IMR-90 (cell line): ENCODE measurements at regions not wholly inside any gene's neighbourhood (a gene's known extent, or its start where the extent isn't known, plus 50 kb on each side); places are given as distances from the start of the nearest gene placed in this dataset.

Experiments used
- ATAC-seq: fragments of 200-7000 bp; cut with Tn5 transposase; 2 replicates; pipeline ENCODE4 v1.9.1; 2020; ENCODE audit warnings: low read depth, mild to moderate bottlenecking, moderate library complexity
- BruUV-seq: library from RNA; stranded (reverse); fragments of 400-500 nt; replicated peaks from 2 replicates; lab custom pipeline; 2021; lab: Mats Ljungman, UMichigan
- CTCF ChIA-PET: fragments of 300-600 bp; formaldehyde crosslinking; extraction: SDS; loops from one replicate; lab custom pipeline; 2021; ENCODE audit warnings: antibody characterized with exemption; lab: Yijun Ruan, JAX
- POLR2A ChIA-PET: fragments of 300-600 bp; sonication (Branson Sonifier 250); formaldehyde crosslinking; loops from one replicate; lab custom pipeline; 2022; ENCODE audit warnings: antibody characterized with exemption; ENCODE audit not compliant: unreplicated experiment; lab: Charles Lee
- DNase-seq: peaks from one replicate; pipeline ENCODE4 v3.0.0; 2013
- H2AFZ ChIP-seq: replicated peaks from 2 replicates; pipeline ENCODE3; 2013; ENCODE audit warnings: low read length, mild to moderate bottlenecking; ENCODE audit not compliant: poor library complexity
- H2AK5ac ChIP-seq: 2 replicates; pipeline ENCODE4 v1.6.1; 2013; ENCODE audit warnings: low read depth, low read length, inconsistent platforms
- H2AK9ac ChIP-seq: replicated peaks from 2 replicates; pipeline ENCODE3; 2013; ENCODE audit warnings: mild to moderate bottlenecking, low read depth, low read length, moderate library complexity; ENCODE audit not compliant: poor library complexity
- H2BK120ac ChIP-seq: 2 replicates; pipeline ENCODE4 v1.6.1; 2013; ENCODE audit warnings: low read depth, low read length, inconsistent platforms
- H2BK15ac ChIP-seq: 3 replicates; pipeline ENCODE4 v1.6.1; 2013; ENCODE audit warnings: low read depth, low read length, inconsistent platforms
- H2BK20ac ChIP-seq: 2 replicates; pipeline ENCODE4 v1.6.1; 2013; ENCODE audit warnings: low read depth, mild to moderate bottlenecking, inconsistent platforms, low read length, moderate library complexity
- H2BK5ac ChIP-seq: 2 replicates; pipeline ENCODE4 v1.6.1; 2013; ENCODE audit warnings: mild to moderate bottlenecking, low read depth, low read length, inconsistent platforms; ENCODE audit not compliant: poor library complexity, severe bottlenecking
- H3K14ac ChIP-seq: replicated peaks from 2 replicates; pipeline ENCODE4 v1.6.1; 2013; ENCODE audit warnings: low read depth, low read length, inconsistent platforms
- H3K18ac ChIP-seq: 2 replicates; pipeline ENCODE4 v1.6.1; 2013; ENCODE audit warnings: low read depth, low read length, control low read depth
- H3K23ac ChIP-seq: 2 replicates; pipeline ENCODE4 v1.6.1; 2013; ENCODE audit warnings: low read depth, low read length, inconsistent platforms
- H3K27ac ChIP-seq: 2 replicates; pipeline ENCODE4 v1.5.1; 2013; ENCODE audit warnings: mild to moderate bottlenecking, control low read depth, low read length; ENCODE audit not compliant: insufficient read depth
- H3K27me3 ChIP-seq: 2 replicates; pipeline ENCODE4 v1.6.1; 2013; ENCODE audit warnings: low read length; ENCODE audit not compliant: control insufficient read depth, insufficient read depth
- H3K36me3 ChIP-seq: 2 replicates; pipeline ENCODE4 v1.6.1; 2013; ENCODE audit warnings: low read length, mixed read lengths; ENCODE audit not compliant: control insufficient read depth, insufficient read depth
- H3K4ac ChIP-seq: 2 replicates; pipeline ENCODE4 v1.6.1; 2013; ENCODE audit warnings: low read depth, low read length, inconsistent platforms
- H3K4me1 ChIP-seq: 2 replicates; pipeline ENCODE4 v1.6.1; 2013; ENCODE audit warnings: low read length, mixed read lengths; ENCODE audit not compliant: control insufficient read depth, insufficient read depth
- H3K4me2 ChIP-seq: 2 replicates; pipeline ENCODE4 v1.6.1; 2013; ENCODE audit warnings: low read depth, mild to moderate bottlenecking, control low read depth, low read length, moderate library complexity
- H3K4me3 ChIP-seq: 2 replicates; pipeline ENCODE4 v1.5.1; 2013; ENCODE audit warnings: low read depth, mild to moderate bottlenecking, control low read depth, low read length, moderate library complexity; ENCODE audit not compliant: insufficient read depth
- H3K56ac ChIP-seq: 2 replicates; pipeline ENCODE4 v1.6.1; 2013; ENCODE audit warnings: low read length, inconsistent platforms; ENCODE audit not compliant: insufficient read depth; ENCODE audit errors: extremely low read depth
- H3K79me1 ChIP-seq, 2 experiments: 2 replicates each; pipeline ENCODE4 v1.6.1; 2013; ENCODE audit warnings: low read length in 2 of 2, inconsistent platforms in 1 of 2, low read depth in 1 of 2
- H3K9ac ChIP-seq: 2 replicates; pipeline ENCODE4 v1.6.1; 2013; ENCODE audit warnings: low read depth, low read length, control low read depth
- H3K9me1 ChIP-seq: 2 replicates; pipeline ENCODE4 v1.6.1; 2013; ENCODE audit warnings: low read length, inconsistent platforms; ENCODE audit not compliant: insufficient read depth
- H3K9me3 ChIP-seq: 2 replicates; pipeline ENCODE4 v1.6.1; 2013; ENCODE audit warnings: low read length; ENCODE audit not compliant: control insufficient read depth, insufficient read depth
- H4K20me1 ChIP-seq: 2 replicates; pipeline ENCODE4 v1.6.1; 2013; ENCODE audit warnings: low read length, inconsistent platforms; ENCODE audit not compliant: insufficient read depth
- H4K5ac ChIP-seq: 2 replicates; pipeline ENCODE4 v1.6.1; 2013; ENCODE audit warnings: mild to moderate bottlenecking, low read depth, low read length, control low read depth
- H4K8ac ChIP-seq, 2 experiments: 2 replicates each; pipeline ENCODE4 v1.6.1; 2013; ENCODE audit warnings: low read depth in 2 of 2, low read length in 2 of 2, control low read depth in 1 of 2, inconsistent platforms in 1 of 2
- H4K91ac ChIP-seq: 2 replicates; pipeline ENCODE4 v1.6.1; 2013; ENCODE audit warnings: low read depth, low read length, inconsistent platforms; ENCODE audit not compliant: insufficient read depth
- BHLHE40 ChIP-seq: fragments of 150-350 bp; IDR thresholded peaks from 2 replicates; pipeline ENCODE4 v1.6.1; 2016; ENCODE audit warnings: mild to moderate bottlenecking, low read depth, low read length
- CEBPB ChIP-seq: IDR thresholded peaks from 2 replicates; pipeline ENCODE4 v1.6.1; 2012; ENCODE audit warnings: low read depth, low read length, improper control_type of control experiment
- CHD1 ChIP-seq: IDR thresholded peaks from 2 replicates; pipeline ENCODE4 v1.6.1; 2012; ENCODE audit warnings: low read depth, low read length, improper control_type of control experiment
- ELK1 ChIP-seq: fragments of 150-350 bp; IDR thresholded peaks from 2 replicates; pipeline ENCODE4 v1.6.1; 2016; ENCODE audit warnings: low read depth, mild to moderate bottlenecking, low read length, moderate library complexity, borderline replicate concordance
- FOS ChIP-seq: fragments of 150-350 bp; IDR thresholded peaks from 2 replicates; pipeline ENCODE4 v1.6.1; 2016; ENCODE audit warnings: low read depth, low read length
- MAFK ChIP-seq: IDR thresholded peaks from 2 replicates; pipeline ENCODE4 v1.6.1; 2012; ENCODE audit warnings: low read depth, low read length, improper control_type of control experiment
- MAZ ChIP-seq: IDR thresholded peaks from 2 replicates; pipeline ENCODE4 v1.6.1; 2012; ENCODE audit warnings: low read depth, mild to moderate bottlenecking, low read length, improper control_type of control experiment, moderate library complexity, borderline replicate concordance
- MXI1 ChIP-seq: IDR thresholded peaks from 2 replicates; pipeline ENCODE4 v1.6.1; 2012; ENCODE audit warnings: low read depth, mild to moderate bottlenecking, low read length, moderate library complexity, borderline replicate concordance
- NFE2L2 ChIP-seq: fragments of 150-350 bp; IDR thresholded peaks from 2 replicates; pipeline ENCODE4 v1.6.1; 2016; ENCODE audit warnings: low read depth, mild to moderate bottlenecking, low read length
- POLR2A ChIP-seq: IDR thresholded peaks from 2 replicates; pipeline ENCODE4 v1.6.1; 2012; ENCODE audit warnings: mild to moderate bottlenecking, low read depth, low read length
- RAD21 ChIP-seq: IDR thresholded peaks from 2 replicates; pipeline ENCODE4 v1.6.1; 2012; ENCODE audit warnings: low read length, improper control_type of control experiment
- RCOR1 ChIP-seq: IDR thresholded peaks from 2 replicates; pipeline ENCODE4 v1.6.1; 2012; ENCODE audit warnings: mild to moderate bottlenecking, low read length, improper control_type of control experiment; ENCODE audit not compliant: insufficient replicate concordance
- RFX5 ChIP-seq: IDR thresholded peaks from 2 replicates; pipeline ENCODE4 v1.8.0; 2012; ENCODE audit warnings: low read depth, mild to moderate bottlenecking, low read length, moderate library complexity
- SMC3 ChIP-seq: fragments of 150-350 bp; IDR thresholded peaks from 2 replicates; pipeline ENCODE4 v1.6.1; 2016; ENCODE audit warnings: low read depth, mild to moderate bottlenecking, antibody characterized with exemption, low read length, moderate library complexity
- USF2 ChIP-seq: fragments of 150-350 bp; IDR thresholded peaks from 2 replicates; pipeline ENCODE4 v1.6.1; 2017; ENCODE audit warnings: mild to moderate bottlenecking, antibody characterized with exemption, low read length, low read depth
- WGBS, 2 experiments: methylation state at CpG; one replicate each; pipeline versions ENCODE4 v1.1.5 to v1.1.7; 2013; ENCODE audit warnings: missing lambda C conversion rate in 2 of 2; ENCODE audit not compliant: insufficient read length in 1 of 2; ENCODE audit errors: extremely low coverage in 2 of 2; 5-methylcytosine and 5-hydroxymethylcytosine counted together
- dilution Hi-C: fragments of 300-500 bp; cut with HindIII; formaldehyde crosslinking; loops from one replicate; pipeline ENCODE4 v1.14.3; 2018; ENCODE audit warnings: low sequenced_read_pairs; ENCODE audit not compliant: unreplicated experiment
- in situ Hi-C: fragments of 300-500 bp; cut with MboI; formaldehyde crosslinking; loops from 3 replicates; pipeline ENCODE4 v1.14.3; 2019; ENCODE audit warnings: low sequenced_read_pairs, inconsistent platforms, mixed read lengths
- intact Hi-C: fragments of 100-400 bp; cut with micrococcal nuclease; formaldehyde crosslinking; loops from 2 replicates; pipeline ENCODE4 v1.10.0; 2022
- TF ChIP-seq, protein P1 (sequence below): conservative IDR thresholded peaks from 2 replicates; pipeline ENCODE4 v1.5.1; 2012; ENCODE audit warnings: mild to moderate bottlenecking, low read depth, low read length, improper control_type of control experiment

- intact Hi-C loops = no loop called here
- no peak overlapping the region for H2AFZ ChIP-seq
- no peak for DNase-seq
Observed at GRCh38 chr2:76450024-76450475, 739.3 kb upstream of the GCFC2 start.

More at GRCh38 chr2:76450024-76450475, 739.3 kb upstream of the GCFC2 start:
- TF ChIP-seq MAZ = no peak
- TF ChIP-seq RAD21 = no peak
- no peak for TF ChIP-seq NFE2L2
- TF ChIP-seq USF2 = no peak
- no peak for TF ChIP-seq MXI1
- no peak for TF ChIP-seq RFX5
- no peak for TF ChIP-seq SMC3
- TF ChIP-seq ELK1 = no peak
- no peak for TF ChIP-seq CHD1
- TF ChIP-seq, protein P1, sequence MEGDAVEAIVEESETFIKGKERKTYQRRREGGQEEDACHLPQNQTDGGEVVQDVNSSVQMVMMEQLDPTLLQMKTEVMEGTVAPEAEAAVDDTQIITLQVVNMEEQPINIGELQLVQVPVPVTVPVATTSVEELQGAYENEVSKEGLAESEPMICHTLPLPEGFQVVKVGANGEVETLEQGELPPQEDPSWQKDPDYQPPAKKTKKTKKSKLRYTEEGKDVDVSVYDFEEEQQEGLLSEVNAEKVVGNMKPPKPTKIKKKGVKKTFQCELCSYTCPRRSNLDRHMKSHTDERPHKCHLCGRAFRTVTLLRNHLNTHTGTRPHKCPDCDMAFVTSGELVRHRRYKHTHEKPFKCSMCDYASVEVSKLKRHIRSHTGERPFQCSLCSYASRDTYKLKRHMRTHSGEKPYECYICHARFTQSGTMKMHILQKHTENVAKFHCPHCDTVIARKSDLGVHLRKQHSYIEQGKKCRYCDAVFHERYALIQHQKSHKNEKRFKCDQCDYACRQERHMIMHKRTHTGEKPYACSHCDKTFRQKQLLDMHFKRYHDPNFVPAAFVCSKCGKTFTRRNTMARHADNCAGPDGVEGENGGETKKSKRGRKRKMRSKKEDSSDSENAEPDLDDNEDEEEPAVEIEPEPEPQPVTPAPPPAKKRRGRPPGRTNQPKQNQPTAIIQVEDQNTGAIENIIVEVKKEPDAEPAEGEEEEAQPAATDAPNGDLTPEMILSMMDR = no peak
- TF ChIP-seq FOS = no peak
- no peak for TF ChIP-seq RCOR1
- TF ChIP-seq POLR2A = no peak
- no peak for TF ChIP-seq BHLHE40
- TF ChIP-seq CEBPB = no peak
- TF ChIP-seq MAFK = no peak
- no peak for ATAC-seq
- Histone ChIP-seq H3K18ac (no peak overlapping the region), H4K91ac (no peak overlapping the region), H3K27me3 (no peaks in the 10 kb centered on the region), H3K4me2 (no peak overlapping the region), H2AK5ac (no peak overlapping the region), H3K4ac (no peak overlapping the region), H4K20me1 (no peaks in the 10 kb centered on the region), H2BK20ac (no peak overlapping the region), H3K23ac (no peak overlapping the region), H3K27ac (no peak overlapping the region), H2AK9ac (no peak overlapping the region), H3K79me1 (no peaks in the 10 kb centered on the region), H4K8ac (no peak overlapping the region), H3K9me1 (no peaks in the 10 kb centered on the region), H3K9me3 (no peaks in the 10 kb centered on the region), H3K4me3 (no peak overlapping the region), H3K9ac (no peak overlapping the region), H2BK120ac (no peak overlapping the region), H3K4me1 (no peaks in the 10 kb centered on the region), H2BK5ac (no peak overlapping the region), H3K36me3 (no peaks in the 10 kb centered on the region), H3K14ac (no peak overlapping the region), H2BK15ac (no peak overlapping the region), H4K5ac (no peak overlapping the region), H3K56ac (no peak overlapping the region)
- dilution Hi-C loops (no loop called here), in situ Hi-C loops (no loop called here)
- CTCF ChIA-PET = no interaction called here
- BruUV-seq = no TSS peak
- WGBS, 2 experiments = no CpG with 5 or more reads among the region's 1 CpG
- POLR2A ChIA-PET = no interaction called here
